Astrocyte of the spinal cord (primary cell): ENCODE measurements at regions not wholly inside any gene's neighbourhood (a gene's known extent, or its start where the extent isn't known, plus 50 kb on each side); places are given as distances from the start of the nearest gene placed in this dataset.

ENCODE experiments used
- DNase-seq: peaks from one replicate; pipeline ENCODE4 v3.0.0; 2011; ENCODE audit warnings: low read depth, low spot score
- H3K4me3 ChIP-seq: 2 replicates; pipeline ENCODE4 v1.5.1; 2011; ENCODE audit warnings: low read depth, mild to moderate bottlenecking, low read length, moderate library complexity
- CTCF ChIP-seq: IDR thresholded peaks from 2 replicates; pipeline ENCODE4 v1.5.1; 2012; ENCODE audit warnings: low read depth, mild to moderate bottlenecking, low read length, inconsistent platforms
- in situ Hi-C: cut with HindIII; loops from 2 replicates; pipeline ENCODE4 v1.10.0; 2017; ENCODE audit warnings: low sequenced_read_pairs

DNA sequence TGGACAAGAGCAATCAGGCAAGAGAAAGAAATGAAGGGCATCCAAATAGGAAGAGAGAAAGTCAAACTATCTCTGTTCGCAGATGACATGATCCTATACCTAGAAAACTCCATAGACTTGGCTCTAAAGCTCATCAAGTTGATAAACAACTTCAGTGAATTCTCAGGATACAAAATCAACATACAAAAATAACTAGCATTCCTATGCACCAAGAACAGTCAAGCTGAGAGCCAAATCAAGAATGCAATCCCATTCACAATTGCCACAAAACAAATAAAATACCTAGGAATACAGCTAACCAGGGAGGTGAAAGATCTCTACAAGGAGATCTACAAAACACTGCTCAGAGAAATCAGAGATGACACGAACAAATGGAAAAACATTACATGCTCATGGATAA is 417.5 kb upstream of the ATP2B1 start:
- H3K4me3 ChIP-seq, result no peak overlapping the region
- DNase-seq, result no peak
- no peak for TF ChIP-seq CTCF
- in situ Hi-C loops, result no loop called here

DNA sequence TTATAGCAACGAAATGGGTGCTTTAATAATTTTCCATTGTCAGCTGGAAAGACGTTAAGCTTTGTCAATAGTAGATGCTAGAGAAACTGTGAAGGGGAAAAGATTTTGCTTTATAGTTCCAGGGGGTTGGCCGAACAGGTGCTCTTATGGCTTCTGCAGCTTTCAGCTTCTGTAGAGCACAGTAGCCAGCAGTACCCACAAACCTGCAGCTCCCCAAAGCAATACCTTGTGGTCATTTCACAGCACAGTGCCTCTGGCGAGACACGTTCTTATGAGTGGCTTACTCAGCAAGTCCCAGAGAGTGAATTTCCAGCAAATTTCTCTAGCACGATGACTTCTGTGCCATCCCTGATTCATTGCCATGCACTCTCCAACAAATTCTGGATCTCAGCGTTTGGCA is 416.3 kb upstream of the ATP2B1 start:
- DNase-seq, result no peak
- H3K4me3 ChIP-seq, result no peak overlapping the region
- no peak for TF ChIP-seq CTCF
- in situ Hi-C loops, result no loop called here

- no peak overlapping the region for H3K4me3 ChIP-seq
- TF ChIP-seq CTCF, result no peak
- DNase-seq, result no peak
- in situ Hi-C loops, result no loop called here
Observed at GRCh38 chr12:90124289-90124688, 415.7 kb upstream of the ATP2B1 start.

GRCh38 chr12:90122681-90123080 is 414.0 kb upstream of the ATP2B1 start:
- no peak for TF ChIP-seq CTCF
- DNase-seq, result no peak
- H3K4me3 ChIP-seq, result no peak overlapping the region
- in situ Hi-C loops, result no loop called here

DNA sequence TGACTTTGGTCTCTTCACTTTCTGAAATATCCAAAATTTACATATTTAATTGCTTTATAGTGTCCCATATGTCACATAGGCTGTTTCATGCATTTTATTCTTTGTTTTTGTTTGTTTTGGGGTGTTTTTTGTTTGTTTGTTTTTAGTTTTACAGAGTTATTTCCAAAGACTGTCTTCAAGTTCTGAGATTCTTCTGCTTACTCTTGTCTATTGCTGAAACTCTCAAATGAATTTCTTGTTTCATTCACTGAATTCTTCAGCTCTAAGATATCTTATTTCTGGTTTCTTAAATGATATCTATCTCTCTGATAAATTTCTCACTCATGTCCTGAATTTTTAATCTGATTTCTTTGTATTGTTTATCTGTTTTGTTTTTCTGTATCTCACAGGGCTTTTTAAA is 412.0 kb upstream of the ATP2B1 start:
- H3K4me3 ChIP-seq, result no peak overlapping the region
- no peak for TF ChIP-seq CTCF
- in situ Hi-C loops, result no loop called here
- DNase-seq, result no peak

GRCh38 chr12:90112666-90113065 is 404.0 kb upstream of the ATP2B1 start:
- no peak for DNase-seq

More at GRCh38 chr12:90112666-90113065, 404.0 kb upstream of the ATP2B1 start:
- in situ Hi-C loops, result no loop called here
- TF ChIP-seq CTCF, result no peak
- no peak overlapping the region for H3K4me3 ChIP-seq
